GM12878 (cell line): ENCODE measurements at regions not wholly inside any gene's neighbourhood (a gene's known extent, or its start where the extent isn't known, plus 50 kb on each side); places are given as distances from the start of the nearest gene placed in this dataset.

Experiments
- ATAC-seq: fragments of 200-7000 bp; cut with Tn5 transposase; 3 replicates; pipeline ENCODE4 v1.9.1; 2020; ENCODE audit warnings: mild to moderate bottlenecking, moderate library complexity
- BruUV-seq: library from RNA; stranded (reverse); fragments of 400-500 nt; replicated peaks from 2 replicates; lab custom pipeline; 2021; lab: Mats Ljungman, UMichigan
- CTCF ChIA-PET: fragments of 300-600 bp; sonication (Branson Sonifier 250); formaldehyde crosslinking; extraction: SDS; loops from one replicate; lab custom pipeline; 2021; ENCODE audit warnings: inconsistent platforms; lab: Yijun Ruan, JAX
- POLR2A ChIA-PET: fragments of 350-600 bp; formaldehyde crosslinking; extraction: SDS; loops from one replicate; lab custom pipeline; 2021; ENCODE audit warnings: inconsistent platforms; lab: Charles Lee
- RAD21 ChIA-PET: fragments of 300-600 bp; sonication (Branson Sonifier 250); formaldehyde crosslinking; loops from one replicate; lab custom pipeline; 2023; ENCODE audit warnings: antibody characterized with exemption; ENCODE audit not compliant: unreplicated experiment; lab: Charles Lee
- SMC1A ChIA-PET: fragments of 300-600 bp; sonication (Branson Sonifier 250); formaldehyde crosslinking; loops from one replicate; lab custom pipeline; 2023; ENCODE audit not compliant: unreplicated experiment, uncharacterized antibody; lab: Charles Lee
- DNase-seq: peaks from one replicate; pipeline ENCODE4 v3.0.0-alpha.2; 2011; ENCODE audit warnings: low read depth, low spot score
- FAIRE-seq: peaks from 3 replicates; lab custom pipeline; 2011; peaks lifted over from hg19 to GRCh38; lab: Jason Lieb, UNC
- H2AFZ ChIP-seq: 2 replicates; pipeline ENCODE4 v1.6.0; 2011; ENCODE audit warnings: low read depth, low read length, control low read depth; ENCODE audit not compliant: control insufficient read depth
- H3K27ac ChIP-seq: 2 replicates; pipeline ENCODE4 v1.5.1; 2011; ENCODE audit warnings: control low read depth; ENCODE audit not compliant: control insufficient read depth, insufficient read depth
- H3K27me3 ChIP-seq, 2 experiments: replicated peaks in 1 of 2; 2 replicates each; pipeline versions ENCODE4 v1.6.0 to v1.6.1; 2011; ENCODE audit warnings: low read length in 1 of 2; ENCODE audit not compliant: control insufficient read depth in 2 of 2, insufficient read depth in 2 of 2
- H3K36me3 ChIP-seq, 2 experiments: 2 replicates each; pipeline ENCODE4 v1.5.1; 2011; ENCODE audit warnings: low read length in 1 of 2; ENCODE audit not compliant: control insufficient read depth in 2 of 2, insufficient read depth in 2 of 2
- H3K4me1 ChIP-seq: 2 replicates; pipeline ENCODE4 v1.6.1; 2011; ENCODE audit warnings: mild to moderate bottlenecking, low read length, moderate library complexity, mixed read lengths; ENCODE audit not compliant: control insufficient read depth, insufficient read depth
- H3K4me2 ChIP-seq: 2 replicates; pipeline ENCODE4 v1.6.0; 2011; ENCODE audit warnings: control low read depth; ENCODE audit not compliant: control insufficient read depth, insufficient read depth
- H3K4me3 ChIP-seq: fragments of 200-600 bp; sonication (generic); 2 replicates; pipeline ENCODE4 v1.5.1; 2016
- H3K79me2 ChIP-seq: 2 replicates; pipeline ENCODE4 v1.6.0; 2011; ENCODE audit warnings: low read length; ENCODE audit not compliant: control insufficient read depth, insufficient read depth
- H3K9ac ChIP-seq: 2 replicates; pipeline ENCODE4 v1.8.0; 2011; ENCODE audit warnings: low read length, control low read depth, mixed read lengths; ENCODE audit not compliant: control insufficient read depth, insufficient read depth
- H3K9me3 ChIP-seq: replicated peaks from 3 replicates; pipeline ENCODE4 v1.5.1; 2011; ENCODE audit warnings: mild to moderate bottlenecking, low read length; ENCODE audit not compliant: control insufficient read depth, insufficient read depth
- H4K20me1 ChIP-seq: 2 replicates; pipeline ENCODE4 v1.6.0; 2011; ENCODE audit not compliant: control insufficient read depth, insufficient read depth
- CHD4 ChIP-seq: fragments of 200-600 bp; sonication (generic); IDR thresholded peaks from 2 replicates; pipeline ENCODE4 v1.6.1; 2016; ENCODE audit warnings: mild to moderate bottlenecking
- CREM ChIP-seq: IDR thresholded peaks from 2 replicates; pipeline ENCODE4 v1.6.1; 2014; ENCODE audit warnings: antibody characterized with exemption, low read depth
- EZH2 ChIP-seq: IDR thresholded peaks from 2 replicates; pipeline ENCODE4 v1.6.1; 2012; ENCODE audit warnings: low read depth, mild to moderate bottlenecking, control low read depth, inconsistent platforms, low read length, borderline replicate concordance; ENCODE audit not compliant: control insufficient read depth
- GATAD2B ChIP-seq: fragments of 450-650 bp; conservative IDR thresholded peaks from 2 replicates; pipeline ENCODE4 v1.6.1; 2017; ENCODE audit warnings: low read depth, mild to moderate bottlenecking, moderate library complexity
- KLF5 ChIP-seq: fragments of 450-650 bp; IDR thresholded peaks from 2 replicates; pipeline ENCODE4 v1.6.1; 2014; ENCODE audit warnings: mild to moderate bottlenecking; ENCODE audit not compliant: partially characterized antibody
- NRF1 ChIP-seq: conservative IDR thresholded peaks from 2 replicates; pipeline ENCODE4 v1.6.1; 2011; ENCODE audit warnings: mild to moderate bottlenecking, low read depth, low read length, improper control_type of control experiment
- SMARCA5 ChIP-seq: fragments of 450-650 bp; IDR thresholded peaks from 2 replicates; pipeline ENCODE4 v1.6.1; 2017; ENCODE audit warnings: mild to moderate bottlenecking
- ZBED1 ChIP-seq: IDR thresholded peaks from 2 replicates; pipeline ENCODE4 v1.6.1; 2016; ENCODE audit warnings: borderline replicate concordance
- WGBS: methylation state at CpG from one replicate; pipeline ENCODE4 v1.1.6; 2016; ENCODE audit warnings: low lambda C conversion rate; ENCODE audit not compliant: insufficient replicate concordance, insufficient coverage; ENCODE audit errors: missing lambda C conversion rate; 5-methylcytosine and 5-hydroxymethylcytosine counted together
- in situ Hi-C: fragments of 300-500 bp; cut with MboI; formaldehyde crosslinking; loops from 9 replicates; pipeline ENCODE4 v1.14.3; 2018; ENCODE audit warnings: mixed read lengths
- intact Hi-C: fragments of 100-400 bp; cut with micrococcal nuclease; formaldehyde crosslinking; loops from one replicate; pipeline ENCODE4 v1.14.2; 2022; ENCODE audit not compliant: unreplicated experiment
- TF ChIP-seq, protein P1 (sequence below): fragments of 450-650 bp; IDR thresholded peaks from 2 replicates; pipeline ENCODE4 v1.6.1; 2014; ENCODE audit warnings: mild to moderate bottlenecking
- TF ChIP-seq, protein P2 (sequence below): fragments of 450-650 bp; IDR thresholded peaks from 2 replicates; pipeline ENCODE4 v1.6.1; 2017; ENCODE audit warnings: mild to moderate bottlenecking, low read depth, inconsistent platforms; ENCODE audit not compliant: poor library complexity, severe bottlenecking
- TF ChIP-seq, protein P3 (sequence below): fragments of 450-650 bp; IDR thresholded peaks from 2 replicates; pipeline ENCODE4 v1.6.1; 2017; ENCODE audit warnings: mild to moderate bottlenecking, moderate library complexity
- TF ChIP-seq, protein P4 (sequence below): IDR thresholded peaks from 2 replicates; pipeline ENCODE4 v1.6.1; 2012; ENCODE audit warnings: low read depth, low read length, improper control_type of control experiment

DNA sequence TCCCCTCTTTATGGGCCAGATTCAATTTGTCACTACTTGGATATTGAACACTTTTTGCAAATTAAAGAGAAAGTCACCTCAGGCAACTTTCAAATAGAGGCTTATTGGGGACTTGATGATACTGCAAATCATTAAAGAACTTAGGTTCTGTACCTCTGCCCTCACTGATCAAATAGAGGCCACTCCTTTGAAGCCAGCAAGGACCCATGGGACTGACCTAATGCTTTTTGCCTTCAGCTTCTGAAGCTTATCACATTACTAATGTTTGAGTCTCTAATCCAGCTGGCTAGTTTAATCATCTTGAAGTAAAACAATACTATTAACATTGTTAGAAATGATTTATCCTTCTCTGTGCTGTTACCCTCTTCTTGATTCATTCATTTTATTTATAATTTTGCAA, 93.0 kb upstream of the ZNF800 start:
- CTCF ChIA-PET = interaction anchor here (0.9 to 1.1 kb wide), 2 partner anchors 14 to 38 kb away, joined by 3 to 4 read pairs; no protein-coding TSS in a partner anchor
- H3K4me1 ChIP-seq = no peaks in the 10 kb centered on the region

DNA sequence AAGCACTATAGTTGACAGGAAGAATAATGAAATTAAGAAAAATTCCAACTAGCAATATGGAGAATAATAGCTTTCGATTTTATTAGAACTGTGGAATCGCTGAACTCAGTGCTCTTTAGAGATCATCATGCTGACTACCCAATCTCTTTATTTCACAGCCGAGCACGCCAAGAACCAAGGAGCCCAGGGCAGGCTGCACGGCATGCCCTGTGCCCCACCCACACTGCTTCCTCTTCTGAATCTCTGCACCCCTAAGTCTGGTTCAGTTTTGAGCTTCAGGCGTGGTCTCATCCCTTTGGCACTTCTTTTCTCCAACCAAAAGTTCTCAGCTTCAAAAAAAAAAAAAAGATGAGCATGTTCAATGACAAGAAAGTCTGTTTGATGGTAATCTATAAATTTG, 92.4 kb upstream of the ZNF800 start:
- ChIA-PET SMC1A (interaction anchor here (0.6 kb wide), 2 partner anchors 292 to 1081 kb away, joined by 3 read pairs; no protein-coding TSS in a partner anchor), CTCF (interaction anchor here (0.9 to 1.1 kb wide), 2 partner anchors 14 to 37 kb away, joined by 3 to 4 read pairs; no protein-coding TSS in a partner anchor), POLR2A (interaction anchor here (0.7 kb wide), 1 partner anchor 10 kb away, joined by 4 read pairs; no protein-coding TSS in a partner anchor), RAD21 (no interaction called here)
- Histone ChIP-seq H3K9me3 (no peaks in the 10 kb centered on the region), H4K20me1 (no peaks in the 10 kb centered on the region), H2AFZ (no peak overlapping the region), H3K79me2 (no peaks in the 10 kb centered on the region), H3K27me3 (no peaks in the 10 kb centered on the region), H3K36me3 (no peaks in the 10 kb centered on the region), H3K4me3 (no peak overlapping the region), H3K27ac (no peak overlapping the region), H3K9ac (no peak overlapping the region), H3K4me1 (no peaks in the 10 kb centered on the region), H3K4me2 (no peak overlapping the region)
- in situ Hi-C loops = no loop called here
- DNase-seq (no peak), ATAC-seq (no peak), FAIRE-seq (no peak)
- no TSS peak for BruUV-seq
- 27% methylated on average over 6 of the region's 6 CpGs for WGBS
- intact Hi-C loops = no loop called here
- TF ChIP-seq ZBED1 = no peak
- TF ChIP-seq, protein P1, sequence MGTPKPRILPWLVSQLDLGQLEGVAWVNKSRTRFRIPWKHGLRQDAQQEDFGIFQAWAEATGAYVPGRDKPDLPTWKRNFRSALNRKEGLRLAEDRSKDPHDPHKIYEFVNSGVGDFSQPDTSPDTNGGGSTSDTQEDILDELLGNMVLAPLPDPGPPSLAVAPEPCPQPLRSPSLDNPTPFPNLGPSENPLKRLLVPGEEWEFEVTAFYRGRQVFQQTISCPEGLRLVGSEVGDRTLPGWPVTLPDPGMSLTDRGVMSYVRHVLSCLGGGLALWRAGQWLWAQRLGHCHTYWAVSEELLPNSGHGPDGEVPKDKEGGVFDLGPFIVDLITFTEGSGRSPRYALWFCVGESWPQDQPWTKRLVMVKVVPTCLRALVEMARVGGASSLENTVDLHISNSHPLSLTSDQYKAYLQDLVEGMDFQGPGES = no peak
- TF ChIP-seq, protein P2, sequence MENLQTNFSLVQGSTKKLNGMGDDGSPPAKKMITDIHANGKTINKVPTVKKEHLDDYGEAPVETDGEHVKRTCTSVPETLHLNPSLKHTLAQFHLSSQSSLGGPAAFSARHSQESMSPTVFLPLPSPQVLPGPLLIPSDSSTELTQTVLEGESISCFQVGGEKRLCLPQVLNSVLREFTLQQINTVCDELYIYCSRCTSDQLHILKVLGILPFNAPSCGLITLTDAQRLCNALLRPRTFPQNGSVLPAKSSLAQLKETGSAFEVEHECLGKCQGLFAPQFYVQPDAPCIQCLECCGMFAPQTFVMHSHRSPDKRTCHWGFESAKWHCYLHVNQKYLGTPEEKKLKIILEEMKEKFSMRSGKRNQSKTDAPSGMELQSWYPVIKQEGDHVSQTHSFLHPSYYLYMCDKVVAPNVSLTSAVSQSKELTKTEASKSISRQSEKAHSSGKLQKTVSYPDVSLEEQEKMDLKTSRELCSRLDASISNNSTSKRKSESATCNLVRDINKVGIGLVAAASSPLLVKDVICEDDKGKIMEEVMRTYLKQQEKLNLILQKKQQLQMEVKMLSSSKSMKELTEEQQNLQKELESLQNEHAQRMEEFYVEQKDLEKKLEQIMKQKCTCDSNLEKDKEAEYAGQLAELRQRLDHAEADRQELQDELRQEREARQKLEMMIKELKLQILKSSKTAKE = no peak
- TF ChIP-seq, protein P3, sequence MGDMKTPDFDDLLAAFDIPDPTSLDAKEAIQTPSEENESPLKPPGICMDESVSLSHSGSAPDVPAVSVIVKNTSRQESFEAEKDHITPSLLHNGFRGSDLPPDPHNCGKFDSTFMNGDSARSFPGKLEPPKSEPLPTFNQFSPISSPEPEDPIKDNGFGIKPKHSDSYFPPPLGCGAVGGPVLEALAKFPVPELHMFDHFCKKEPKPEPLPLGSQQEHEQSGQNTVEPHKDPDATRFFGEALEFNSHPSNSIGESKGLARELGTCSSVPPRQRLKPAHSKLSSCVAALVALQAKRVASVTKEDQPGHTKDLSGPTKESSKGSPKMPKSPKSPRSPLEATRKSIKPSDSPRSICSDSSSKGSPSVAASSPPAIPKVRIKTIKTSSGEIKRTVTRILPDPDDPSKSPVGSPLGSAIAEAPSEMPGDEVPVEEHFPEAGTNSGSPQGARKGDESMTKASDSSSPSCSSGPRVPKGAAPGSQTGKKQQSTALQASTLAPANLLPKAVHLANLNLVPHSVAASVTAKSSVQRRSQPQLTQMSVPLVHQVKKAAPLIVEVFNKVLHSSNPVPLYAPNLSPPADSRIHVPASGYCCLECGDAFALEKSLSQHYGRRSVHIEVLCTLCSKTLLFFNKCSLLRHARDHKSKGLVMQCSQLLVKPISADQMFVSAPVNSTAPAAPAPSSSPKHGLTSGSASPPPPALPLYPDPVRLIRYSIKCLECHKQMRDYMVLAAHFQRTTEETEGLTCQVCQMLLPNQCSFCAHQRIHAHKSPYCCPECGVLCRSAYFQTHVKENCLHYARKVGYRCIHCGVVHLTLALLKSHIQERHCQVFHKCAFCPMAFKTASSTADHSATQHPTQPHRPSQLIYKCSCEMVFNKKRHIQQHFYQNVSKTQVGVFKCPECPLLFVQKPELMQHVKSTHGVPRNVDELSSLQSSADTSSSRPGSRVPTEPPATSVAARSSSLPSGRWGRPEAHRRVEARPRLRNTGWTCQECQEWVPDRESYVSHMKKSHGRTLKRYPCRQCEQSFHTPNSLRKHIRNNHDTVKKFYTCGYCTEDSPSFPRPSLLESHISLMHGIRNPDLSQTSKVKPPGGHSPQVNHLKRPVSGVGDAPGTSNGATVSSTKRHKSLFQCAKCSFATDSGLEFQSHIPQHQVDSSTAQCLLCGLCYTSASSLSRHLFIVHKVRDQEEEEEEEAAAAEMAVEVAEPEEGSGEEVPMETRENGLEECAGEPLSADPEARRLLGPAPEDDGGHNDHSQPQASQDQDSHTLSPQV = no peak

More for the DNA sequence above, 93.0 kb upstream of the ZNF800 start:
- no peak for FAIRE-seq
- H3K9me3 ChIP-seq = no peaks in the 10 kb centered on the region
- H3K9ac ChIP-seq = no peak overlapping the region
- H3K79me2 ChIP-seq = no peaks in the 10 kb centered on the region
- no peaks in the 10 kb centered on the region for H4K20me1 ChIP-seq
- no peaks in the 10 kb centered on the region for H3K36me3 ChIP-seq
- in situ Hi-C loops (no loop called here), intact Hi-C loops (no loop called here)
- ATAC-seq = no peak
- no peak for TF ChIP-seq KLF5
- no peak for TF ChIP-seq GATAD2B
- no peak for TF ChIP-seq CREM
- no peak for TF ChIP-seq SMARCA5
- no peak for TF ChIP-seq NRF1
- TF ChIP-seq, protein P4, sequence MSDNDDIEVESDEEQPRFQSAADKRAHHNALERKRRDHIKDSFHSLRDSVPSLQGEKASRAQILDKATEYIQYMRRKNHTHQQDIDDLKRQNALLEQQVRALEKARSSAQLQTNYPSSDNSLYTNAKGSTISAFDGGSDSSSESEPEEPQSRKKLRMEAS = no peak
- no peak for TF ChIP-seq EZH2
- TF ChIP-seq CHD4 = no peak
- ChIA-PET RAD21 (no interaction called here), SMC1A (interaction anchor here (0.6 kb wide), 2 partner anchors 292 to 1081 kb away, joined by 3 read pairs; no protein-coding TSS in a partner anchor), POLR2A (interaction anchor here (0.7 kb wide), 1 partner anchor 10 kb away, joined by 4 read pairs; no protein-coding TSS in a partner anchor)
- no peak overlapping the region for H3K4me3 ChIP-seq
- H2AFZ ChIP-seq = no peak overlapping the region
- H3K27ac ChIP-seq = no peak overlapping the region
- no peak overlapping the region for H3K4me2 ChIP-seq
- DNase-seq = no peak
- BruUV-seq = no TSS peak
- no peaks in the 10 kb centered on the region for H3K27me3 ChIP-seq
